Breast epithelium (tissue), 3 donors: ENCODE measurements at regions not wholly inside any gene's neighbourhood (a gene's known extent, or its start where the extent isn't known, plus 50 kb on each side); places are given as distances from the start of the nearest gene placed in this dataset.

Experiments
- POLR2A ChIP-seq: fragments of 450-650 bp; IDR thresholded peaks from one replicate; pipeline ENCODE4 v1.6.1; 2016; ENCODE audit warnings: antibody characterized with exemption, mild to moderate bottlenecking, moderate library complexity
- POLR2AphosphoS5 ChIP-seq, 3 donors: sonication (generic); formaldehyde crosslinking; IDR thresholded peaks; one replicate each; pipeline ENCODE4 v1.6.1; 2017; ENCODE audit warnings: antibody characterized with exemption in 3 of 3
- TF ChIP-seq, protein P1 (sequence below), 3 donors: fragments of 450-650 bp; IDR thresholded peaks; one replicate each; pipeline ENCODE4 v1.5.1; 2016 to 2017; ENCODE audit warnings: antibody characterized with exemption in 3 of 3, mild to moderate bottlenecking in 3 of 3, moderate library complexity in 3 of 3

DNA sequence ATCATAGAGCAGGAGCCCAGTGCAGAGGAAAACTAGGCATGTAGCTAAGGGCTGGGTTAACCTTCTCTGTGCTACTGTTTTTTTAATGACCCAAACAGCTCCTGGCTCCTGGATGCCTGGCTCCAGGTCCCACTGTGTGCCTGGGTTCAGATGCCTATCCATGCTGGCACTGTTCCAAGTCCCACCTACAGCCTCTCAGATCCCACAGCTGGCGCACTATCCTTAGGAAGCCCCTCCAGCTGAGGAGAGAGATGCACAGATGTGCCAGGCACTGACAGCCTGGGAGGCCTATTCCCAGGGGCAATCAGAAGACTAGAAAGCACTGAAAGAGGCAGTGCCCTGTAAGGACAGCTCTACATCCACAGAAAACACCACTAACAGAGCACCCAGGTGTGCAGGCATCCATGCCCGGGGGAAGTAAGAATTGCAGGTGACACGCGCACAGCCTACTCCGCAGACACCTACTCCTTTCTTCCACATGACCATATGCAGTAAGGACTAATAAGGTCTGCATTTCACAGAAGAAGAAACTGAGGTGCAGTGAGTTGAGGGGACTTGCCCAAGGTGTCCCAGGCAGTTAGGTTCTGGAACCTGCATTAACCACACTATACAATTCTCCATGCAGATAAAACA lies 51.2 kb downstream of the PITPNM2 start:
- TF ChIP-seq, protein P1, sequence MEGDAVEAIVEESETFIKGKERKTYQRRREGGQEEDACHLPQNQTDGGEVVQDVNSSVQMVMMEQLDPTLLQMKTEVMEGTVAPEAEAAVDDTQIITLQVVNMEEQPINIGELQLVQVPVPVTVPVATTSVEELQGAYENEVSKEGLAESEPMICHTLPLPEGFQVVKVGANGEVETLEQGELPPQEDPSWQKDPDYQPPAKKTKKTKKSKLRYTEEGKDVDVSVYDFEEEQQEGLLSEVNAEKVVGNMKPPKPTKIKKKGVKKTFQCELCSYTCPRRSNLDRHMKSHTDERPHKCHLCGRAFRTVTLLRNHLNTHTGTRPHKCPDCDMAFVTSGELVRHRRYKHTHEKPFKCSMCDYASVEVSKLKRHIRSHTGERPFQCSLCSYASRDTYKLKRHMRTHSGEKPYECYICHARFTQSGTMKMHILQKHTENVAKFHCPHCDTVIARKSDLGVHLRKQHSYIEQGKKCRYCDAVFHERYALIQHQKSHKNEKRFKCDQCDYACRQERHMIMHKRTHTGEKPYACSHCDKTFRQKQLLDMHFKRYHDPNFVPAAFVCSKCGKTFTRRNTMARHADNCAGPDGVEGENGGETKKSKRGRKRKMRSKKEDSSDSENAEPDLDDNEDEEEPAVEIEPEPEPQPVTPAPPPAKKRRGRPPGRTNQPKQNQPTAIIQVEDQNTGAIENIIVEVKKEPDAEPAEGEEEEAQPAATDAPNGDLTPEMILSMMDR (IDR thresholded peaks at IDR 0.05): no peak
- TF ChIP-seq POLR2A (no peak), POLR2AphosphoS5 (IDR thresholded peaks at IDR 0.05) (no peak)
